ENCODE measurements at regions not wholly inside any gene's neighbourhood (a gene's known extent, or its start where the extent isn't known, plus 50 kb on each side); places are given as distances from the start of the nearest gene placed in this dataset.

GRCh38 chr7:42625421-42625820 is 286.4 kb downstream of the C7orf25 start:
- ChIA-PET CTCF (no interaction called here), POLR2A (no interaction called here)

GRCh38 chr7:42624471-42624870 is 287.4 kb downstream of the C7orf25 start:
- intact Hi-C loops (cut with micrococcal nuclease): no loop called here
- H3K27me3 ChIP-seq (ENCODE audit: insufficient read depth, low read length): no peaks in the 10 kb centered on the region
- H3K9me3 ChIP-seq (ENCODE audit: control insufficient read depth in 1 of 2, insufficient read depth in 1 of 2, low read depth in 1 of 2, low read length in 2 of 2): no peaks in the 10 kb centered on the region
- H3K4me3 ChIP-seq (replicated peaks in 1 of 2; ENCODE audit: low read depth in 1 of 2, low read length in 2 of 2): no peak overlapping the region
- H3K9ac ChIP-seq (ENCODE audit: low read length): no peak overlapping the region
- no peaks in the 10 kb centered on the region for H3K4me1 ChIP-seq (ENCODE audit: control insufficient read depth in 1 of 2, insufficient read depth in 2 of 2, low read length in 2 of 2)
- CTCF ChIA-PET: no interaction called here
- RAD21 ChIA-PET (ENCODE audit: low non-redundant PET in 1 of 2, low total read pairs in 2 of 2, uncharacterized antibody in 2 of 2, unreplicated experiment in 2 of 2): no interaction called here
- no peaks in the 10 kb centered on the region for H3K9me2 ChIP-seq (ENCODE audit: insufficient read depth)
- no peaks in the 10 kb centered on the region for H3K79me2 ChIP-seq (ENCODE audit: insufficient read depth, low read length)
- DNase-seq (ENCODE audit: low read depth, low spot score): no peak
- ATAC-seq: no peak
- H2AFZ ChIP-seq (ENCODE audit: low read depth, low read length, poor library complexity, severe bottlenecking): no peak overlapping the region
- H3K36me3 ChIP-seq (ENCODE audit: control insufficient read depth in 1 of 2, insufficient read depth in 2 of 2, low read length in 2 of 2): no peaks in the 10 kb centered on the region
- POLR2A ChIA-PET: no interaction called here
- H3K27ac ChIP-seq (ENCODE audit: low read depth, low read length): no peak overlapping the region
- no peak overlapping the region for H3K4me2 ChIP-seq (ENCODE audit: low read length)
- H4K20me1 ChIP-seq (ENCODE audit: insufficient read depth): no peaks in the 10 kb centered on the region
- BruUV-seq (replicated peaks): no TSS peak
- TF ChIP-seq POLR2AphosphoS5 (IDR thresholded peaks at IDR 0.05; ENCODE audit: low read depth, low read length) (no peak), MAX (IDR thresholded peaks at IDR 0.05) (no peak), RAD21 (IDR thresholded peaks at IDR 0.05; ENCODE audit: low read depth) (no peak), EZH2phosphoT487 (IDR thresholded peaks at IDR 0.05; ENCODE audit: borderline replicate concordance) (no peak), ZBTB33 (IDR thresholded peaks at IDR 0.05; ENCODE audit: extremely low read depth, insufficient replicate concordance, low read length) (no peak), CBX3 (IDR thresholded peaks at IDR 0.05; ENCODE audit: low read depth) (no peak), ATF3 (IDR thresholded peaks at IDR 0.05) (no peak), TCF7L2 (IDR thresholded peaks at IDR 0.05; ENCODE audit: borderline replicate concordance, extremely low read depth, insufficient read depth, insufficient read length) (no peak), ZNF274 (IDR thresholded peaks at IDR 0.05; ENCODE audit: low read depth, low read length) (no peak), JUND (IDR thresholded peaks at IDR 0.05) (no peak), EGR1 (IDR thresholded peaks at IDR 0.05; ENCODE audit: low read depth) (no peak), FOSL1 (IDR thresholded peaks at IDR 0.05; ENCODE audit: low read depth) (no peak), POLR2A (IDR thresholded peaks at IDR 0.05; ENCODE audit: borderline replicate concordance, extremely low read depth, insufficient read depth, insufficient read length) (no peak), ZFX (IDR thresholded peaks at IDR 0.05) (no peak)

More at GRCh38 chr7:42625421-42625820, 286.4 kb downstream of the C7orf25 start:
- no peaks in the 10 kb centered on the region for H3K79me2 ChIP-seq (ENCODE audit: insufficient read depth, low read length)
- TF ChIP-seq CTCF (IDR thresholded peaks at IDR 0.05 in 2 of 3, conservative IDR thresholded peaks at IDR 0.05 in 1 of 3; ENCODE audit: borderline replicate concordance in 1 of 3, insufficient read depth in 1 of 3, low read depth in 2 of 3, low read length in 2 of 3) (no peak), SRF (IDR thresholded peaks at IDR 0.05; ENCODE audit: low read depth) (no peak), ZFX (IDR thresholded peaks at IDR 0.05) (no peak)
- no peaks in the 10 kb centered on the region for H3K9me3 ChIP-seq (ENCODE audit: control insufficient read depth in 1 of 2, insufficient read depth in 1 of 2, low read depth in 1 of 2, low read length in 2 of 2)
- no peak overlapping the region for H3K27ac ChIP-seq (ENCODE audit: low read depth, low read length)
- intact Hi-C loops (cut with micrococcal nuclease): no loop called here
- H2AFZ ChIP-seq (ENCODE audit: low read depth, low read length, poor library complexity, severe bottlenecking): no peak overlapping the region
- H4K20me1 ChIP-seq (ENCODE audit: insufficient read depth): no peaks in the 10 kb centered on the region
- H3K27me3 ChIP-seq (ENCODE audit: insufficient read depth, low read length): no peaks in the 10 kb centered on the region
- RAD21 ChIA-PET (ENCODE audit: low non-redundant PET in 1 of 2, low total read pairs in 2 of 2, uncharacterized antibody in 2 of 2, unreplicated experiment in 2 of 2): no interaction called here
- no peak overlapping the region for H3K4me2 ChIP-seq (ENCODE audit: low read length)
- H3K36me3 ChIP-seq (ENCODE audit: control insufficient read depth in 1 of 2, insufficient read depth in 2 of 2, low read length in 2 of 2): no peaks in the 10 kb centered on the region
- DNase-seq (ENCODE audit: low read depth, low spot score) (no peak), ATAC-seq (no peak)
- H3K9me2 ChIP-seq (ENCODE audit: insufficient read depth): no peaks in the 10 kb centered on the region
- no peak overlapping the region for H3K9ac ChIP-seq (ENCODE audit: low read length)
- BruUV-seq (replicated peaks): no TSS peak
- no peaks in the 10 kb centered on the region for H3K4me1 ChIP-seq (ENCODE audit: control insufficient read depth in 1 of 2, insufficient read depth in 2 of 2, low read length in 2 of 2)
- H3K4me3 ChIP-seq (replicated peaks in 1 of 2; ENCODE audit: low read depth in 1 of 2, low read length in 2 of 2): no peak overlapping the region
